IPS DF 4.7 (cell line): ENCODE measurements at regions not wholly inside any gene's neighbourhood (a gene's known extent, or its start where the extent isn't known, plus 50 kb on each side); places are given as distances from the start of the nearest gene placed in this dataset.
A peak's percentile ranks its signal among the peaks of the same experiment; 100 is the strongest.

ENCODE experiments used
- DNase-seq: peaks from one replicate; pipeline ENCODE4 v3.0.0-alpha.2; 2013; ENCODE audit warnings: low spot score; ENCODE audit errors: extremely low read depth

DNA sequence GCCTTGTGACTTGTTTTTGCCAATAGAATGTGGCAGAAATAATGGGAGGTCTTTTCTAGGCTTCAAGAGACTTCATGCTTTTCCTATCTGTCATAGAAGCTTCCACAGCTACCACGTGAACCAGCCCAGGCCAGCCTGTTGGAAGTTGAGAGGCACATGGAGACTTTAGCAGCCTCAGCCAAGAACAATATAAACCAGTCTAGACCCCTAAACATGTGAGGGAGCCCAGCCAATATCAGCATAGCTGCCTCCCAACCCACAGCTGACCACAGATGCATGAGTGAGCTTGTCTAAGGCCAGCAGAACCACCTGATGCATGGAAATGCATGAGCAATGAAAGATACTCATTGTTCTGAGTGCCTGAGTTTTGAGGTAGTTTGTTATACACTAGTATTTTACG lies 540.7 kb upstream of the BTBD3 start:
- no peak for DNase-seq

DNA sequence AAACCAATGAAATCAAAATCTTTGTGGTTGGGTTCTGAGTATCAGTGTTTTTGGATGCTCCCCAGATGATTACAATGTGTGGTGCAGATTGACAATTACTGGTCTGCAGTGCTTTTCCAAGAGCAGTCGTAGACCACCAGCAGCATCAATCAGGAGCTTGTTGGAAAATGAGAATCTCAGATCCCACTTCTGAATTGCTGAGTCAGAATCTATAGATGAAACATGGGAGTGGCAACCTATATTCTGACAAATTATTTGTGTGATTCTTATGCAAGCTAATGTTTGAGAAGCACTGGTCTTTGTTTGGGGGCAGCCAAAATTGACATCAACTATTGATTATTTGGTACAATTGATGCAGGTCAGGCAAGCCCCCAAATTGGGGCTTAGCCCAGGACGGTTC lies 539.9 kb upstream of the BTBD3 start:
- DNase-seq = no peak

GRCh38 chr20:11378252-11378651 lies 539.4 kb upstream of the BTBD3 start:
- DNase-seq = peak; percentile 33

DNA sequence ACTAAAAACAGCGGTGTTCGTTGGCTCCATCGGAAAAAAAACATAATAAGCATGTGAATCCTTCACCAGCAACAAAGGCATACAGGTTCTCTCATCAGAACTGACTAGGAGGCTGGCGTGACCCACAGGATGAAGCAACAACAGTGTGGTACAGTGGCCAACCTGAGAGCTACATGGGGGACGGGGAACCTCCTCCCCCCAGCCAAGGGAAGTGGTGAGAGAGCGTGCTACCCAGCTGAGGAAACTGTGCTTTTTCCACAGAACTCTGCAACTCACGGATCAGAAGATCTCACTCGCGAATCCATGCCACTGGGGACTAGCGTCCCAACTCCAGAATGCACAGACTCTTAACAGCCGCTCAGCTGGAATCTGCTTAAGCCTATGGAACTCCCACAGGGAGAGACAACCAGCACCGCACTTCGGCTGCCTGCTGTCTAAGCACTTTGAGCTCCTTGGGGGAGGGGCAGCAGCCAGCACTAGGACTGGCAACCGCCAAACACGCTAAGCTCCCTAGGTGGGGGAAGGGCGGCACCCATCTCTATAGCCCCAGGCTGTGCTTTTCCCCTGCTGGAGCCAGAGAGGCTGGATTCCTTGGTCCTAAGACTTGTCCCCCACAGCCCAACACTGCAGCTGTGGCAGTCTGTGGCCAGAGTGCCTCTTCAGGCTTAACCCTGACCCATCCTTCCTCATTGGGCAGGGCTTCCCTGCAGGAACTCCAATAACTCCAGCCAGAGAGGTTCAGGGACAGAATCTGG lies 538.3 kb upstream of the BTBD3 start:
- peak; percentile 46 for DNase-seq

DNA sequence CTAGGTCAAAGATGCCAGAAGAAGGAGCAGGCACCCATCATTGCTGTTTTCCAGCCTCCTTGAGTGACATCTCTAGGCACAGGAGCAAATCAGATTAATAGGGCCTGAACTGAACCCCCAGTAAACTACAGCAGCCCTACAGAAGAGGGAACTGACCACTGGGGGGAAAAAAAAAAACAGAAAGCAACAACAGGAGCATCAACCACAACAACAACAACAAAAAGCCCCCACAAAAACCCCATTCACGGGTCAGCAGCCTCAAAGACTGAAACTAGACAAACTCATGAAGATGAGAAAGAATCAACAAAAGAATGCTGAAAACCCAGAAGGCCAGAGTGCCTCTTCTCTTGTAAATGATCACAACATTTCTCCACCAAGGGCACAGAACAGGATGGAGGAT lies 537.4 kb upstream of the BTBD3 start:
- DNase-seq = no peak

DNA sequence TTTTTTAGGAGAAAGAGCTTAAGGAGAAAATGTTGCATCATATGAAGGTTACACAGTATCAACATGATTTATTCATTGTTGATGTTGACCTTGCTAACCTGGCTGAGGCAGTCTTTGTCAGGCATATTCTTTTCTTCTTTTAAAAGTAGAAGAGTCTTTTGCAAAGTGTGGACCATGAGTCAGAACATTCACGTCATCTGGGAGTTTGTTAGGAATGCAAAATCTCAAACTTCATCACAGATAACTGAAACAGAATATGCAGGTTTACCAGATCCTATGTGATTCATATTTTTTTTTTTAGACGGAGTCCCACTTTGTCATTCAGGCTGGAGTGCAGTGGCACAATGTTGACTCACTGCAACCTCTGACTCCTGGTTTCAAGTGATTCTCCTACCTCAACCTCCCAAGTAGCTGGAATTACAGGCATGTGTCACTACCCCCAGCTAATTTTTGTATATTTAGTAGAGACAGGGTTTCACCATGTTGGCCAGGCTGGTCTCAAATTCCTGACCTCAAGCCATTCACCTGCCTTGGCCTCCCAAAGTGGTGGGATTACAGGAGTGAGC lies 530.4 kb upstream of the BTBD3 start:
- DNase-seq = no peak

DNA sequence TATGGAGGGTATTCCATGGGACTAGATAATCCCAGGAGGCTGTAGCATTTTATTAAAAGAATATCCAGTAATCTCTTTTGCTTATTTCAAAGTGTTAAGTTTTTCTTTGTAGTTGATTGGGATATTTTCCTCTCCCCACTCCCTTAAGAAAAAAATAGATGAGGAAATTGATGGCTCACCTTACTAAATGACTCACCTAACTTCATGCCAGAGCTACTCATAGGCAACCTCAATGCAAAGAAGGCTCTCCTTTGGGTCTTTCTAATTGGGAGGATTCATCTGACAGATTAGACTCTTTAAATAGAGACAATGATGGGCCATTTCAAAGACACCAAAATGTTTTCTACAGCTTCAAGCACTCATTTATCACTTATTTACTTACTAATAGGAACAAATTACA lies 528.5 kb upstream of the BTBD3 start:
- DNase-seq = no peak

DNA sequence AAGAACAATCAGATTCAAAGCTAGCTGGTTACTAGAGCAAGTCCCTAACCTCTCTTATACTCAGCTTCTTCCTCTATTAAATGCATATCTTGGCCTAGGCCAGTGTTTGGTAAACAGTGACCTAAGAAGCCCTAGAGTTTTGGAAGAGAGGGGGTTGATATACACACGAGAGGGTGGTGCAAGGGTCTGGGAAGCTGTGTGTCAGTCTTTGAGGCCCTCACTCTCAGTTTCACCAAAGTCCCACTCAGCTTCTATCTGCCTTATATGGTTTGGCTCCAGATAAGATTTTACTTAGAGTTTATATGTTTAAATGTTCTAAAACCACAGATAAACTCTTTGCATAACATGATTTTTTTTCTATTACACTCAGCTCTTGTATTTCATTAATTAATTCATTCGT lies 526.1 kb upstream of the BTBD3 start:
- no peak for DNase-seq

GRCh38 chr20:11394145-11394833 lies 523.4 kb upstream of the BTBD3 start:
- DNase-seq = no peak

DNA sequence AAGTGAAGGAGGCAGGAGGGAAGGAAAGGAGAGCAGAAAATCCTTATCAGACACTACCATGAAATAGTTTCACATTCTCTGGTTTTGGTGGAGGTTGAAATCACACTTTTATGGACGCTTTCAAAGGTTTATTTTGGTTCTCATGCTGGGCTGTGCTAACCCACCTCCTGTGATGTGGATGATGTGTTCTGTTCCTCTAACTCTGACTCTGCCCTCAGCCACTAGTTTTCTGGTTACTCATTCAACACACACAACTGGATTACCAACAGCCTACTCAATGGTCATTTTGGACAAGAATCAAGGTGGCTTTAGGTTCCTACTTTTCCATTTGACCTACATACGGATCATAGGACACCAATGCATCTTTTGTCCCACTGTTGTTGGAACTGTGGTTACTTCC lies 522.1 kb upstream of the BTBD3 start:
- no peak for DNase-seq

DNA sequence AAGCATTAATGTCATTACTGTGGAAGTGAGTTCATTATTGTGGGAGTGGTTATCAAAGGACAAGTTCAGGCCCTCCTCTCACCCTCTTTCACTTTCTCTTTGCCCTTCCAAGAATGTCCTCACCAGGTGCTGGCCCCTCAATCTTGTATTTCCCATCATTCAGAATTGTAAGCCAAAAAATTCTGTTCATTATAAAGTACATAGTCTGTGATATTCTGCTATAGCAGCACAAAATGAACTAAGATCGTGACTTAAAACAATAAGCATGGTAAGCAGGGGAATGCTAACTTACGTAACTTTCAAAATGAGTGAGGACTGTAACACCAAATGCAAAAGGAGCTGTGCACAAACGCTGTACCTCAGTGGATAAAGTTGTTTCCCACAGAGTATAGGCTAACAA lies 515.7 kb upstream of the BTBD3 start:
- DNase-seq = no peak

- no peak for DNase-seq
These were observed 514.0 kb upstream of the BTBD3 start for GRCh38 chr20:11403711-11404110.

DNA sequence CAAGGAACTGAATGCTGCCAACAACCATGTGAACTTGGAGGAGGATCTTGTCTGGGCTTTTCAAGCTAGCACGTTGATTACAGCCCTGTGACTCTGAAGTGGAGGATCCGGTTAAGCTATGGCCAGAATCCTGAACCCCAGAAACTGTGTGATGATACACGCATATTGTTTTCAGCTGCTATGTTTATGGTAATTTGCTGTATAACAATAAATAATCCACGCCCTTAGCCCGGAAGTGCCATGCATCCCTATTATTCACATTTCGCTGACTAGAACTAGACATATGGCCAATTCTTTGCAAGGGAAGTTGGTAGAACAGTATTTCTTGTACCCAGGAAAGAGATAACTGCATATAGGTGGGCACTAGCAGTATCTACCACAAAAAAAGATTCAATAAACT lies 510.8 kb upstream of the BTBD3 start:
- no peak for DNase-seq

DNA sequence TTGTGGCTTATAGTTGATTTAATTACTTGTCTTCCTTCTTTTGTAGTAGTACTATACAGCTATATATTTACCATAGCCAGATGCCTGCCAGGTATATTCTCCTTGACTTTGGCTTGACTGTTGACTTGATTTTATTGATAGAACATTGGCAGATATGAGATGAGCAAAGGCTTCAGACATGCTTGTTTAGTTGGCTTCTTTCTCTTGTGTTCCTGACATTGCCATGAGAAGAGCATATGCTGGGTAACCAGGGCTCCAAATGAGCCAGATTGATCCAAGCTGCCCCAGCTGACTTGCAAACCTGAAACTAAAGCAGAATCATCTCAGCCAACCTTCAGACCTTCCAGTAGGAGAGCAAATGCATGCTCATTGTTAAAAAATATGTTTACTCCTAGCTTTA lies 508.1 kb upstream of the BTBD3 start:
- no peak for DNase-seq

- no peak for DNase-seq
These were observed 505.9 kb upstream of the BTBD3 start for GRCh38 chr20:11411765-11412164.

DNA sequence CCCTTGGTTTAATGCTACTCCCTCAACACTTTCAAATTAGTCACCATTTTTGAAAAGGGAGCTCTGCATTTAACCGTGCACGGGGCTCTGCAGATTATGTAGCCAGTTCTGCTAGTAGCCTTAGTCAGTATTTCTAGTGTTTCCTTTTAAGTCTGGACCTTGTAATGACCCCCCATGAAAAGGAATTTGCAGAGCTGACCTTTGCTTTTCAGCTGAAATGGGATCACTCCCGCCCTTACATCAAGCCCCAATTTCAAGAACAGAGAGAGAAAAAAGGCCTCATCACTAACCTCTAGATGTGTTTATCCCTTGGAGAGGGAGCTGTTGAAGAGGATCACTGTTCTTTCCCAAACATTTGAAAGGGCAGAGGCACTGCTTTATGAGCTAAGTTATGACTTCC lies 490.7 kb upstream of the BTBD3 start:
- no peak for DNase-seq

GRCh38 chr20:11429168-11429567 lies 488.5 kb upstream of the BTBD3 start:
- DNase-seq = no peak

DNA sequence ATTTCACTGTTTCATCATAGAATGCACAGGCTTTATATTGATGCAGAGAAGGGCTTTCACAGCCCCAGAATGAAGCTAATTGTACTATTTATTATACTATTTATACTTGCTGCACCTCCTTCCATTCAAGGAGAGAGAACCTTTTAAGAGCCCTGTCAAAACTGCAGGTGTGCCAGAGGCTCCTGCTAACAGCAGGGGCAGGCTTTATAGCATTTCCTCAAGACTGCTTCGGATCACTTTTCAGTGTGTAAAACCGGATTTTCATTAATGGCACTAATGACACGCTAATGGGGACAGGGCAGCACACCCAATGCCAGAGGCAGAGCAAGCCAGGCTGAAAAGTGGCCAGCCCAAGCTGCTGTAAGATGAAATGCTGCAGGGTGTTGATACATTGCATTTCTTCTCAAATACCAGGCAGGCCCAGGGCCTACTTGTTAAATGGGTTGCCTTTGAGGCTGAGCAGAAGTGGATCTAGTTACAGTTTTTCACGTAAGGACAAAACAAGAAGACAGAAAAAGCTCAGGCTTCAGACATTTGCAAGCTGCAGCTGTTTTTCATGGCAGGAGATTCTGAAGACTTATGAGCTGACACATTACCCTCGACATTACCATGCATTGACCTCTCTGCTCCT lies 487.7 kb upstream of the BTBD3 start:
- DNase-seq = no peak

GRCh38 chr20:11430652-11431051 lies 487.0 kb upstream of the BTBD3 start:
- DNase-seq = no peak

- no peak for DNase-seq
These were observed 486.1 kb upstream of the BTBD3 start for GRCh38 chr20:11431621-11432020.

DNA sequence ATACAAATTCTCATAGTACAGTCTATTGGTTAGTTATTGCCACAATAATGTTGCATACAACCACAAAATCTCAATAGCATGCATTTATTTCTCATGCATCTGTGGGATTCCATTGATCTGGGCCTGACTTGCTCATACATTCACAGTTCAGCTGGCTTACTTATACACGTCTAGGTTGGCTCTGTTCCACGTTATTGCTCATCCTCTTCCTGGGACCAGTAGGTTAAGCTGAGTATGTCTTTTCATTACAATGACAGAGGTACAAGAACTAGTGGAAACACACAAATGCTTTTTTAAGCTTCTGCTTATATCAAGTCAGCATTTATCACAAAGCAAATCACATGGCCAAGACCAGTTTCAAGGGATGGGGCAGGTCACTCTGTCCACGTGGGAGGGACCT lies 485.3 kb upstream of the BTBD3 start:
- no peak for DNase-seq

- no peak for DNase-seq
These were observed 481.4 kb upstream of the BTBD3 start for GRCh38 chr20:11436113-11436905.
